Stomach (tissue), 4 donors: ENCODE measurements at regions not wholly inside any gene's neighbourhood (a gene's known extent, or its start where the extent isn't known, plus 50 kb on each side); places are given as distances from the start of the nearest gene placed in this dataset.

ENCODE experiments used
- POLR2A ChIP-seq, 4 donors: fragments of 450-650 bp; IDR thresholded peaks; one replicate each; pipeline ENCODE4 v1.6.1; 2016; ENCODE audit warnings: antibody characterized with exemption in 4 of 4, control low read depth in 2 of 4, mild to moderate bottlenecking in 1 of 4, moderate library complexity in 1 of 4
- TF ChIP-seq, protein P1 (sequence below), 7 experiments: fragments of 450-650 bp in 4 of 7; fragments of 200-600 bp in 3 of 7; sonication (generic) in 3 of 7; IDR thresholded peaks; one replicate each; pipeline ENCODE4 v1.5.1; 2016 to 2019; ENCODE audit warnings: antibody characterized with exemption in 7 of 7, control low read depth in 2 of 7, mild to moderate bottlenecking in 1 of 7

DNA sequence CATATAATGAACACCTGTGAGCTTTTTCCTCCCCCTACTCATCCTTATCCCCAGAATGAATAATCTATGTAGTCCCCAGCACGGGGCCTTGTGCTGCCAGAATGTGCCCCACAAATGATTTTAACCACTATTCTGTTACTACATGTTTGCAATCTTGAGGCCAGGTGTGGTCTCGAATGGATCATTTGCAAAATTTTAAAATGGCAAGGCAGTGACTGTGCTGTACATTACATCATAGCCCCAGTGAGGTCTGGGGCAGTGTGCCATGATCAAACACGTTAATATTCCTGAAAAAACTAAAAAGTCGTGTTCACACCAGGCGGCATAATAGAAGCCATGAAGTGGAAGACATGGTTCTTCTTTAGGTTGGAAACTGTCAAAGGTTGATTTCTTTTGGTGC is 479.9 kb upstream of the EEF2KMT start:
- TF ChIP-seq, protein P1, sequence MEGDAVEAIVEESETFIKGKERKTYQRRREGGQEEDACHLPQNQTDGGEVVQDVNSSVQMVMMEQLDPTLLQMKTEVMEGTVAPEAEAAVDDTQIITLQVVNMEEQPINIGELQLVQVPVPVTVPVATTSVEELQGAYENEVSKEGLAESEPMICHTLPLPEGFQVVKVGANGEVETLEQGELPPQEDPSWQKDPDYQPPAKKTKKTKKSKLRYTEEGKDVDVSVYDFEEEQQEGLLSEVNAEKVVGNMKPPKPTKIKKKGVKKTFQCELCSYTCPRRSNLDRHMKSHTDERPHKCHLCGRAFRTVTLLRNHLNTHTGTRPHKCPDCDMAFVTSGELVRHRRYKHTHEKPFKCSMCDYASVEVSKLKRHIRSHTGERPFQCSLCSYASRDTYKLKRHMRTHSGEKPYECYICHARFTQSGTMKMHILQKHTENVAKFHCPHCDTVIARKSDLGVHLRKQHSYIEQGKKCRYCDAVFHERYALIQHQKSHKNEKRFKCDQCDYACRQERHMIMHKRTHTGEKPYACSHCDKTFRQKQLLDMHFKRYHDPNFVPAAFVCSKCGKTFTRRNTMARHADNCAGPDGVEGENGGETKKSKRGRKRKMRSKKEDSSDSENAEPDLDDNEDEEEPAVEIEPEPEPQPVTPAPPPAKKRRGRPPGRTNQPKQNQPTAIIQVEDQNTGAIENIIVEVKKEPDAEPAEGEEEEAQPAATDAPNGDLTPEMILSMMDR (IDR thresholded peaks at IDR 0.05): no peak
- TF ChIP-seq POLR2A (IDR thresholded peaks at IDR 0.05): no peak
